GM13976 (cell line): ENCODE measurements at regions not wholly inside any gene's neighbourhood (a gene's known extent, or its start where the extent isn't known, plus 50 kb on each side); places are given as distances from the start of the nearest gene placed in this dataset.
"Not testable (repeated sequence)": the region's sequence is repeated elsewhere in the genome, so short reads cannot be mapped to it uniquely, and the experiment has no call there.

Experiments used
- DNase-seq: peaks from one replicate; pipeline ENCODE4 v3.0.0; 2012; ENCODE audit warnings: low spot score
- in situ Hi-C: fragments of 300-500 bp; cut with MboI; formaldehyde crosslinking; loops from one replicate; pipeline ENCODE4 v1.12.0; 2022; ENCODE audit warnings: low sequenced_read_pairs, mixed read lengths, inconsistent platforms; ENCODE audit not compliant: unreplicated experiment
- TF ChIP-seq, protein P1 (sequence below): IDR thresholded peaks from 2 replicates; pipeline ENCODE4 v1.5.1; 2012; ENCODE audit warnings: borderline replicate concordance, mild to moderate bottlenecking; ENCODE audit not compliant: insufficient read depth; ENCODE audit errors: extremely low read depth, missing control alignments, control extremely low read depth

DNA sequence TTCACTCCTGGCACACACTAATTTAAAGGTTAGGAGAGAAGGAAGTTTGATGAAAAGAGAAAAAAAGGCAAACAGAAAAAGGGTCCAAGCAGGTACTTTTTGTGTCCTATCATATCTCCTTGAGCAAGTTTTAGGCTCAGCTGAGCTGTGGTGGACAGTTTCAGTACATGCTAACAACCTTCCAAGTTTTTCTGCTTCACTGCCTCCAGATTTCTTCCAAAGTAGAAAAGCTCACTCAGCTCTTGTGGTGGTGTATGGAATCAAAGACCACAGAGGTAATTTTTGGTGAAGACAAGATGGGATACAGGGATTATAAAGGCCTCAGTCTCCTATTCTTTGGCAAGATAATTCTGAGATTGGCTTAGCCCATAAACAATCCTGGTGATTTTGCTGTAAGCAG, 921.8 kb downstream of the NR2F1-AS1 start:
- TF ChIP-seq, protein P1, sequence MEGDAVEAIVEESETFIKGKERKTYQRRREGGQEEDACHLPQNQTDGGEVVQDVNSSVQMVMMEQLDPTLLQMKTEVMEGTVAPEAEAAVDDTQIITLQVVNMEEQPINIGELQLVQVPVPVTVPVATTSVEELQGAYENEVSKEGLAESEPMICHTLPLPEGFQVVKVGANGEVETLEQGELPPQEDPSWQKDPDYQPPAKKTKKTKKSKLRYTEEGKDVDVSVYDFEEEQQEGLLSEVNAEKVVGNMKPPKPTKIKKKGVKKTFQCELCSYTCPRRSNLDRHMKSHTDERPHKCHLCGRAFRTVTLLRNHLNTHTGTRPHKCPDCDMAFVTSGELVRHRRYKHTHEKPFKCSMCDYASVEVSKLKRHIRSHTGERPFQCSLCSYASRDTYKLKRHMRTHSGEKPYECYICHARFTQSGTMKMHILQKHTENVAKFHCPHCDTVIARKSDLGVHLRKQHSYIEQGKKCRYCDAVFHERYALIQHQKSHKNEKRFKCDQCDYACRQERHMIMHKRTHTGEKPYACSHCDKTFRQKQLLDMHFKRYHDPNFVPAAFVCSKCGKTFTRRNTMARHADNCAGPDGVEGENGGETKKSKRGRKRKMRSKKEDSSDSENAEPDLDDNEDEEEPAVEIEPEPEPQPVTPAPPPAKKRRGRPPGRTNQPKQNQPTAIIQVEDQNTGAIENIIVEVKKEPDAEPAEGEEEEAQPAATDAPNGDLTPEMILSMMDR: no peak
- no peak for DNase-seq
- in situ Hi-C loops: no loop called here

DNA sequence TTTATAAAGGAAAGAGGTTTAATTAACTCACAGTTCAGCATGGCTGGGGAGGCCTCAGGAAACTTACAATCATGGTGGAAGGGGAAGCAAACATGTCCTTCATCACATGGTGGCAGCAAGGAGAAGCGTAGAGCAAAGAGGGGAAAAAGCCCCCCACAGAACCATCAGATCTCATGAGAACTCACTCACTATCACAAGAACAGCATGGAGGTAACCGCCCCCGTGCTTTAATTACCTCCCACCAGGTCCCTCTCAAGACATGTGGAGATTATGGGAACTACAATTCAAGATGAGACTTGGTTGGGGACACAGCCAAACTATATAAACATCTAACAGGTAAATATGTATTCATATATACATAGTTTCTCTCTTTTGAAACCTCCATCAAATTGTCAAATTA, 926.4 kb downstream of the NR2F1-AS1 start:
- in situ Hi-C loops: not testable (repeated sequence)

DNA sequence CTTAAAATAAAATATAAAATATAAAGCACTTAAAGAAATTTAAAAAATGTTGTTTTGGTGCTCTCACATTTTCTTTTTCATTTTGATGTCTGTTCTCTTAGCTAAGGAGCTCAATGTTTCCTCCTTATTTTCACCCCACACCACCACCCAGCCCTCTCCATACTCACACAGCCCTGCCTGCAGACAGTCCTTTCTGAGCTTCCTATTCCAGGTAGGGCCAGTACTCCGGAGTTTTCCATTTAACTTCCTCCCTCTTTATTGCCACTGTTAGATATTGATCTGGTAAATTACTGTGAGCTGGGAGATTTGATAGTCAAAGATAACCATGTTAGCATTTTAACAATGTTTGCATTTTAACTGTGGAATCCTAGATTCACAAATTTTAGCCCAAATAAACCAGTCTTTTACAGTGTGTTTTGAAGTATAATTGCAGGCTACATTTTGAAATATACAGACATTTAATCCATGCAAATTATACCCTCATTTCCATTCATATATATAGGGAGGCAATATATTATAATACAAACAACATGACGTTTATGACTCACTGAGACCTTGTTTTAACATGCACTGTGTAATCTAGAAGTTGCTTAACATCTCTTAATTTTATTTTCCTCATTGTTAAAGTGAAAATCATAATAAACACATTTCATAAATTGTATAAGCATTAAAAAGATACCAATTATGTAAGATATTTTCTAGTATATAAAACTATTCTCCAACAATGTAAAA, 927.1 kb downstream of the NR2F1-AS1 start:
- no peak for DNase-seq
- TF ChIP-seq, protein P1: no peak
- in situ Hi-C loops: no loop called here

More for the DNA sequence above, 926.4 kb downstream of the NR2F1-AS1 start:
- not testable (repeated sequence) for DNase-seq

DNA sequence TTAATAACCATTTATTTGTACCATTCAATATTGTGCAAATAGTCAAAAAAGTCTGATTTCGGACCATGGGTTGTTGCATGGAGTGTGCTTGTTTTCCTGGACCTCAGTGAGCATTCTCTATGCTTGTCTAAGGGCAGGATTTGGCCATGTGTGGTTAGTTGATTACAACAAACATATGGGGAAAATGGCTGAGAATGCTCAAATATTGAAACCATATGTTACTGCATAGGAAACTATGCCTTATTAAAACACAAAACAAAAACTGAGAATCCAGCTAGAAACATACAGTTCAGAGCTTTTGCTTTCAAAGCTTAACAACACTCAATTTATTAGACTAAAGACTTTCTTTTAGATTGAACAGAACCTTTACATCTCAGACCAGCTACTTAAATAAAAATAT, 928.3 kb downstream of the NR2F1-AS1 start:
- TF ChIP-seq, protein P1: no peak
- DNase-seq: no peak
- in situ Hi-C loops: no loop called here

DNA sequence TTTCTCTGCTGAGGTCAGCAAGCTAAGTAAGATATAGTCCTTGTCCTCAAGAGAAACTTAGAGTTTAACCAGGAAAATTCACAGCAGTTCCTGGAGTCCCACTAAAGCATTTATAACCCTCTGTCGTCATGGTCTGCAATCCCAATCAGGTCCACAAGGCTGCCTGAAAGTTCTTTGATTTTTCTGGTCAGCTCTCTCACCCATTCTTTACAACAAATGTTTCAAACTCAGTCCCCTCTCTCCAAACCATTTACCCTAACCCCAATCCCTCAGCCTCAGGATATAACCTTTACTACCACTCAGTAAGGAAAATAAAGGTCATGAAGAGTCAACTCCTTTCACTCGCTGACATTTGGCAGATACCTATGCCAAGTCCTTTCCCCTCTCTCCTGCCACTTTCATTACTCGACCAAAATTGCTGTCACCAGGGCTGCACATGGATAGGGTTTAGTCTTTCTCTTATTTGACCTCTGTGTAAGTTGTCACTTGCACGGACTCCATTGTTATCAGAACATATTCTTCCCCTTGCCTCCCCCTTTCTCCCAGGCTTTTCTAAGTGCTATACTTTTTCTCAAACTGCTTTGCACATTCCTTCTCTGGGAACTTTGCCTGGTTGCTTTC, 936.6 kb downstream of the NR2F1-AS1 start:
- DNase-seq: no peak
- TF ChIP-seq, protein P1: no peak

DNA sequence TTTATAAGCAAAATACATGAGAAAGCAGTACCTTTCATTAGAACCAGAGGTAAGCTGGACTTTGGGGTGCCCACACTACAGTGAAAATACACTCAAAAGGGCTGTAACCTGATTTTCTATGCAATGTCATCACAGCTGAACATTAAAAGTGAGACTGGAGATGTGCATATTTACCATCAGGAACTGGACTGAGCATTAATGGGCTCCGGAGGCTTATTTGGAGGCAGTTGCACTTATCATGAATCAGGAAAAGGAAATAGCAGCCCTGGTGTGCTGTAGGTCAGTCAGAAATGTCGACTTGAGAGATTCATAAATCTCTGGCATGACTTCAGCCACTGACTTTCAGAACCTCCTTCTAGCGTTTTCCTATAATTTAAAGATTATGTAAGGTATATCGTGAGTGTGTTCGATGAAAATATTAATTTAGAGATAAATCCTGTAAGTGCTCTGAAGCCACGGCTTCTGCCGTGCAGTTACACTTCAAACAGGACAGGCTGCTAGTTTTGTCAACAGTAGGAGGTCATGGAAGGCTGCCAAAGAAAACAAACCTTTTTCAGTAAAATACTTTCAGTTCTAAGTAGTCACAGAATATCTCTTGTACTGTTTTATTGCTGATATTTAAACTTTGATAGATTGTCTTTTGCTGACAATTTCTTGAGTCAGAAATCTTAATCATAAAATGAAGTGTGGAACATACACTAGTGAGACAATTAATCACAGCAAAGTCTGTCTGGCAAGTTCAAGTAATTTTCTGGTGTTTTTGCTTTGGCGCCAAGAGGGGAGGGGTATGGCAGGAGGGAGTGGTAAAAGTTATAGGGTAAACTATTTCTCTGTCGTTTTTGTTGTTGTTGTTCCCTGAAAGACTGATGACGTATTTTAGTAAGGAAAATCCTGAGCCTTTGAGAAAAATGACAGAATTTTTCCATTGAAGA, 939.7 kb downstream of the NR2F1-AS1 start:
- TF ChIP-seq, protein P1: no peak
- in situ Hi-C loops: no loop called here
- DNase-seq: no peak

More for the DNA sequence above, 936.6 kb downstream of the NR2F1-AS1 start:
- in situ Hi-C loops: no loop called here
